ENCODE measurements at regions not wholly inside any gene's neighbourhood (a gene's known extent, or its start where the extent isn't known, plus 50 kb on each side); places are given as distances from the start of the nearest gene placed in this dataset.
A peak's percentile ranks its signal among the peaks of the same experiment; 100 is the strongest.

- no peaks in the 10 kb centered on the region for H3K9me3 ChIP-seq
- TF ChIP-seq CTCF (IDR thresholded peaks at IDR 0.05), result no peak
- TF ChIP-seq POLR2A (IDR thresholded peaks at IDR 0.05), result no peak
- H3K4me1 ChIP-seq, result no peaks in the 10 kb centered on the region
- no peak overlapping the region for H3K27ac ChIP-seq
- H3K4me3 ChIP-seq, result no peak overlapping the region
- DNase-seq, result no peak
- no peaks in the 10 kb centered on the region for H3K36me3 ChIP-seq
- no peaks in the 10 kb centered on the region for H3K27me3 ChIP-seq
These were observed 765.8 kb upstream of the ROBO1 start for GRCh38 chr3:80533553-80533952.

DNA sequence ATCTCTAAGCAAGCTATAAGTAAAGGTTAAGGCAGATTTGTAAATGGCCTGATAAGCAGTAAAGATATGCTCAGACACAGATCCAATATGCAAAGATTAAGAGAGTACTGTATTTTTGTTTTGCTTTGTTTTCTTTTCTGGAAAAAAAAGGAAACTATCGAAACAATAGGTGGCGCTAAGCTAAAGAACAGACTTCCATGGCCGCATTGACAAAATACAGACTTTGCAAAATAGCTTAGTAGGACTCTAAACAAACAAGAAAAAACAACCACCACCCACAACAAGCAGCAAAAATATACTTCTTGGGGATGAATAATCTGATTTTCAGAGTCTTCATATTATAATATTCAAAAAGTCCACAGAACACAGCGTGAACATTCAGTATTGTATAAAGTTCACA is 758.4 kb upstream of the ROBO1 start:
- no peak for DNase-seq
- H3K36me3 ChIP-seq, result no peaks in the 10 kb centered on the region
- H3K4me1 ChIP-seq, result no peaks in the 10 kb centered on the region
- TF ChIP-seq CTCF (IDR thresholded peaks at IDR 0.05), result peak in 2 of 6 experiments; percentile 12 to 21
- TF ChIP-seq POLR2A (IDR thresholded peaks at IDR 0.05), result no peak
- no peaks in the 10 kb centered on the region for H3K9me3 ChIP-seq
- no peak overlapping the region for H3K4me3 ChIP-seq
- no peaks in the 10 kb centered on the region for H3K27me3 ChIP-seq
- H3K27ac ChIP-seq, result no peak overlapping the region

GRCh38 chr3:80521081-80521480 is 753.3 kb upstream of the ROBO1 start:
- no peaks in the 10 kb centered on the region for H3K9me3 ChIP-seq
- TF ChIP-seq POLR2A (IDR thresholded peaks at IDR 0.05) (no peak), CTCF (IDR thresholded peaks at IDR 0.05) (no peak)
- DNase-seq, result no peak
- no peaks in the 10 kb centered on the region for H3K4me1 ChIP-seq
- no peaks in the 10 kb centered on the region for H3K27me3 ChIP-seq
- H3K36me3 ChIP-seq, result no peaks in the 10 kb centered on the region
- H3K27ac ChIP-seq, result no peak overlapping the region
- no peak overlapping the region for H3K4me3 ChIP-seq

DNA sequence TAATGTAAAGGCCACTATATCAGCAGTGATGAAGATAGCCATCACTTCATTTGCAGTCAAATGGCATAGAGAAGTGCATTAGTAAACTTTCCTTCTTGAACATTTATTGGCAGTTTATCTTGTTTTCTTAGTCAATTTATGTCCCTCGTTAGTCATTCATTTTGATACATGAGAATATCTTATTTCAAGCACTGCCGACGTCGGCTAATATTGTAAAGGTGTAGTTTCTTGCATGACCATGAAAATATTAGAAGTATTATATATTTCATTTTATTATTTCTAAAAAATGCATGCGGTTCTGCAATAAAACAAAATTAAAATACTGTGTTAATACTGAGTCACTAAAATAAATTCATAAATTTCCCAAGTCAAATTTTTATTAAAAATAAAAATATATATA is 751.6 kb upstream of the ROBO1 start:
- no peak for DNase-seq
- Histone ChIP-seq H3K27me3 (no peaks in the 10 kb centered on the region), H3K36me3 (no peaks in the 10 kb centered on the region), H3K4me1 (no peaks in the 10 kb centered on the region), H3K4me3 (no peak overlapping the region), H3K9me3 (no peaks in the 10 kb centered on the region), H3K27ac (no peak overlapping the region)
- TF ChIP-seq POLR2A (IDR thresholded peaks at IDR 0.05) (no peak), CTCF (IDR thresholded peaks at IDR 0.05) (no peak)

DNA sequence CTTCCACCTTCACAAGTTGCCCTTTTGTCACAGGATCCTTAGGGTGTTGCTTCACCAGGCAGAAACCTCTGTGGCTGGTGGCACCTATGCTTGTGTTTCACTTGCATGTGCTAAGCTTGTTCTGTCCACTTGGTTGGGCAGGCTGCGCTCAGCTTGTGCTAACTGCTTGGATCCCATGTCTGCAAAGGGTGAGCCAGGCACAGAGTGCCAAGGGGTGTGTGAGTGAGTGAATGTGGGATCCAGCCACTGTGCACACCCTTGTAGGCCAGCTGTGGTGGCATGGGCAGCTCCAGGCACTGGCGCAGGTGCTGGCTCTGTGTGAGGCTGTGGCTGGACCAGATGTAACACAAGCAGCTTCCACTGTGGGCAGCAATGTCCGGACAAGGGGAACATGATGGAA is 728.7 kb upstream of the ROBO1 start:
- H3K9me3 ChIP-seq, result peaks cover 0 to 3% (median 0%) of the 10 kb centered on the region in 4 donors
- no peak for DNase-seq
- H3K27me3 ChIP-seq, result no peaks in the 10 kb centered on the region
- no peak overlapping the region for H3K27ac ChIP-seq
- TF ChIP-seq CTCF (IDR thresholded peaks at IDR 0.05) (no peak), POLR2A (IDR thresholded peaks at IDR 0.05) (no peak)
- H3K4me3 ChIP-seq, result no peak overlapping the region
- H3K36me3 ChIP-seq, result no peaks in the 10 kb centered on the region
- H3K4me1 ChIP-seq, result no peaks in the 10 kb centered on the region

DNA sequence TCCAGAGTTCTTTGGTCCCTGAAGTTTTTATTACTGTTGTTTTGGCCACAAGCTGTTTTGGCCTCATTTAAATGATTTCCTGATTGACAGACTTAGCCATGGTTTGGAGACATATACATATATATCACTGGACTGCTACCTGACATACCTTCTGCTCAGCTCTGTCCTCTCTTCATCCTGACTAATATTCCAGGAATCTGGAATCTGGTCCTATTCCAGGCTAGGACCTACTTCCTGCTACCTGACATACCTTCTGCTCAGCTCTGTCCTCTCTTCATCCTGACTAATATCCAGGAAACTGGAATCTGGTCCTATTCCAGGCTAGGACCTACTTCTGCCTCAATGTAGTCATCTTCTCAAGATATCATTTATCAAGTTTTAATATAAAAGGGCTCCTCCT is 724.4 kb upstream of the ROBO1 start:
- H3K27ac ChIP-seq, result no peak overlapping the region
- TF ChIP-seq CTCF (IDR thresholded peaks at IDR 0.05) (no peak), POLR2A (IDR thresholded peaks at IDR 0.05) (no peak)
- no peaks in the 10 kb centered on the region for H3K9me3 ChIP-seq
- no peak overlapping the region for H3K4me3 ChIP-seq
- no peak for DNase-seq
- H3K27me3 ChIP-seq, result no peaks in the 10 kb centered on the region
- no peaks in the 10 kb centered on the region for H3K36me3 ChIP-seq
- no peaks in the 10 kb centered on the region for H3K4me1 ChIP-seq

All from Peyer's patch (tissue), 4 donors.